Esophagus squamous epithelium (tissue), 4 donors: ENCODE measurements at regions not wholly inside any gene's neighbourhood (a gene's known extent, or its start where the extent isn't known, plus 50 kb on each side); places are given as distances from the start of the nearest gene placed in this dataset.

Experiments
- POLR2A ChIP-seq, 4 donors: fragments of 450-650 bp; IDR thresholded peaks; one replicate each; pipeline ENCODE4 v1.6.1; 2017; ENCODE audit warnings: antibody characterized with exemption in 4 of 4, mild to moderate bottlenecking in 4 of 4, moderate library complexity in 3 of 4
- TF ChIP-seq, protein P1 (sequence below), 6 experiments: fragments of 450-650 bp in 4 of 6; fragments of 200-600 bp in 2 of 6; sonication (generic) in 2 of 6; IDR thresholded peaks; one replicate each; pipeline ENCODE4 v1.5.1; 2016 to 2019; ENCODE audit warnings: antibody characterized with exemption in 6 of 6, mild to moderate bottlenecking in 4 of 6, moderate library complexity in 4 of 6

DNA sequence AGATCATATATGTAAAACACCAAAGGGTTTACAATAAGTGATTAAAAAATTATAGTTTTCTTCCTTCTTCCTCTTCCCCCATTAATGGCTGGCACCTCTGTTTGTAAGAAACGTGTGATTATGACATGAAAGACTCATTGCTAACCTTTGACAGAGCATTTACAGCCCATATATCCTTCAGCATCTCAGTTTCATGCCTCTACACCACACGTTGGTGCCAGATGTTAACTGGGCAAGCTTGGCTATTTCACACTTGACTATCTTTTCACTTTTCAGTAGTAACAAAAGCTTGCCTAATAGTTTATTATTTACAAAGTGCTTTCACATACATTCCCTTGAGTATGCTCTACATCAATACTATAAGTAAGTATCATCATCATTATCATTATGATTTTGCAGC lies 65.3 kb upstream of the C1QTNF7 start:
- no peak for TF ChIP-seq POLR2A (IDR thresholded peaks at IDR 0.05)
- TF ChIP-seq, protein P1, sequence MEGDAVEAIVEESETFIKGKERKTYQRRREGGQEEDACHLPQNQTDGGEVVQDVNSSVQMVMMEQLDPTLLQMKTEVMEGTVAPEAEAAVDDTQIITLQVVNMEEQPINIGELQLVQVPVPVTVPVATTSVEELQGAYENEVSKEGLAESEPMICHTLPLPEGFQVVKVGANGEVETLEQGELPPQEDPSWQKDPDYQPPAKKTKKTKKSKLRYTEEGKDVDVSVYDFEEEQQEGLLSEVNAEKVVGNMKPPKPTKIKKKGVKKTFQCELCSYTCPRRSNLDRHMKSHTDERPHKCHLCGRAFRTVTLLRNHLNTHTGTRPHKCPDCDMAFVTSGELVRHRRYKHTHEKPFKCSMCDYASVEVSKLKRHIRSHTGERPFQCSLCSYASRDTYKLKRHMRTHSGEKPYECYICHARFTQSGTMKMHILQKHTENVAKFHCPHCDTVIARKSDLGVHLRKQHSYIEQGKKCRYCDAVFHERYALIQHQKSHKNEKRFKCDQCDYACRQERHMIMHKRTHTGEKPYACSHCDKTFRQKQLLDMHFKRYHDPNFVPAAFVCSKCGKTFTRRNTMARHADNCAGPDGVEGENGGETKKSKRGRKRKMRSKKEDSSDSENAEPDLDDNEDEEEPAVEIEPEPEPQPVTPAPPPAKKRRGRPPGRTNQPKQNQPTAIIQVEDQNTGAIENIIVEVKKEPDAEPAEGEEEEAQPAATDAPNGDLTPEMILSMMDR (IDR thresholded peaks at IDR 0.05): no peak
